ENCODE measurements at regions not wholly inside any gene's neighbourhood (a gene's known extent, or its start where the extent isn't known, plus 50 kb on each side); places are given as distances from the start of the nearest gene placed in this dataset.

DNA sequence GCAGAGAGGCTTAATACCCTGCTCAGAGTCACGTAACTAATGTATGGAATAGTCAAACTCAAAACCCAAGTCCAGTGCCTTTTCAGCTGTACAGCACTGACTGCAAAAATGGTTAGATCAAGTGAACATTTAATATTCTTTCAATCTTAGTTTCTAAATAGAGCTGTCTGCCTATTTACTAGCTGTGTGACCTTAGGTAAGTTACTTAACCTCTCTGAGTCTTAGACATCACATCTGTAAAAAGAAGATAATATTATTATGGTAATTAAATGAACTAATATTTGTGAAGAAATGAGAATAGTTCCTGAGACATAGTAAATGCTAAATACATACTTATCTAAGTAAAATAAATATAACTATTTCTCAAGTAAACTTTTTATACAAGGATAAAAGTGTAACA is 235.5 kb downstream of the SAMD5 start:
- TF ChIP-seq, protein P1, sequence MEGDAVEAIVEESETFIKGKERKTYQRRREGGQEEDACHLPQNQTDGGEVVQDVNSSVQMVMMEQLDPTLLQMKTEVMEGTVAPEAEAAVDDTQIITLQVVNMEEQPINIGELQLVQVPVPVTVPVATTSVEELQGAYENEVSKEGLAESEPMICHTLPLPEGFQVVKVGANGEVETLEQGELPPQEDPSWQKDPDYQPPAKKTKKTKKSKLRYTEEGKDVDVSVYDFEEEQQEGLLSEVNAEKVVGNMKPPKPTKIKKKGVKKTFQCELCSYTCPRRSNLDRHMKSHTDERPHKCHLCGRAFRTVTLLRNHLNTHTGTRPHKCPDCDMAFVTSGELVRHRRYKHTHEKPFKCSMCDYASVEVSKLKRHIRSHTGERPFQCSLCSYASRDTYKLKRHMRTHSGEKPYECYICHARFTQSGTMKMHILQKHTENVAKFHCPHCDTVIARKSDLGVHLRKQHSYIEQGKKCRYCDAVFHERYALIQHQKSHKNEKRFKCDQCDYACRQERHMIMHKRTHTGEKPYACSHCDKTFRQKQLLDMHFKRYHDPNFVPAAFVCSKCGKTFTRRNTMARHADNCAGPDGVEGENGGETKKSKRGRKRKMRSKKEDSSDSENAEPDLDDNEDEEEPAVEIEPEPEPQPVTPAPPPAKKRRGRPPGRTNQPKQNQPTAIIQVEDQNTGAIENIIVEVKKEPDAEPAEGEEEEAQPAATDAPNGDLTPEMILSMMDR (conservative IDR thresholded peaks at IDR 0.05 in 1 of 2, IDR thresholded peaks at IDR 0.05 in 1 of 2; ENCODE audit: extremely low read depth in 1 of 2, insufficient read depth in 1 of 2, low read depth in 1 of 2, low read length in 2 of 2): no peak
- TF ChIP-seq EZH2 (IDR thresholded peaks at IDR 0.05; ENCODE audit: borderline replicate concordance, low read length): no peak

Data from mammary epithelial cell (primary cell).